HEK293 (cell line): ENCODE measurements at regions not wholly inside any gene's neighbourhood (a gene's known extent, or its start where the extent isn't known, plus 50 kb on each side); places are given as distances from the start of the nearest gene placed in this dataset.

Source experiments
- CTCF ChIP-seq: fragments of 450-650 bp; formaldehyde crosslinking; IDR thresholded peaks from 2 replicates; pipeline ENCODE4 v1.5.1; 2016; ENCODE audit warnings: missing biosample characterization, missing genetic modification characterization
- MEIS1 ChIP-seq: sonication (generic); formaldehyde crosslinking; IDR thresholded peaks from 2 replicates; pipeline ENCODE4 v1.8.1; 2022; ENCODE audit warnings: missing genetic modification reagents, mild to moderate bottlenecking, borderline replicate concordance
- WT1 ChIP-seq: fragments of 450-650 bp; formaldehyde crosslinking; IDR thresholded peaks from 2 replicates; pipeline ENCODE4 v1.5.1; 2016; ENCODE audit warnings: missing biosample characterization, missing genetic modification characterization
- YY1 ChIP-seq: fragments of 450-650 bp; formaldehyde crosslinking; IDR thresholded peaks from 2 replicates; pipeline ENCODE4 v1.5.1; 2018; ENCODE audit warnings: missing biosample characterization, missing genetic modification characterization
- ZBTB48 ChIP-seq: fragments of 450-650 bp; formaldehyde crosslinking; IDR thresholded peaks from 2 replicates; pipeline ENCODE4 v1.5.1; 2016; ENCODE audit warnings: missing biosample characterization, missing genetic modification characterization
- ZNF10 ChIP-seq: fragments of 450-650 bp; formaldehyde crosslinking; IDR thresholded peaks from 2 replicates; pipeline ENCODE4 v1.5.1; 2017; ENCODE audit warnings: missing biosample characterization, missing genetic modification characterization
- ZNF132 ChIP-seq: fragments of 450-650 bp; formaldehyde crosslinking; IDR thresholded peaks from 2 replicates; pipeline ENCODE4 v1.5.1; 2017; ENCODE audit warnings: missing biosample characterization, missing genetic modification characterization, borderline replicate concordance
- ZNF138 ChIP-seq: fragments of 450-650 bp; formaldehyde crosslinking; IDR thresholded peaks from 2 replicates; pipeline ENCODE4 v1.5.1; 2016; ENCODE audit warnings: missing biosample characterization, missing genetic modification characterization, borderline replicate concordance
- ZNF416 ChIP-seq: fragments of 450-650 bp; formaldehyde crosslinking; IDR thresholded peaks from 2 replicates; pipeline ENCODE4 v1.5.1; 2016; ENCODE audit warnings: missing biosample characterization, missing genetic modification characterization
- ZNF555 ChIP-seq: fragments of 450-650 bp; formaldehyde crosslinking; conservative IDR thresholded peaks from 2 replicates; pipeline ENCODE4 v1.5.1; 2017; ENCODE audit warnings: missing biosample characterization, mild to moderate bottlenecking, missing genetic modification characterization, inconsistent platforms
- ZNF664 ChIP-seq: fragments of 450-650 bp; formaldehyde crosslinking; IDR thresholded peaks from 2 replicates; pipeline ENCODE4 v1.5.1; 2016; ENCODE audit warnings: missing biosample characterization, missing genetic modification characterization
- ZSCAN16 ChIP-seq: fragments of 450-650 bp; formaldehyde crosslinking; IDR thresholded peaks from 2 replicates; pipeline ENCODE4 v1.5.1; 2016; ENCODE audit warnings: missing biosample characterization, missing genetic modification characterization
- TF ChIP-seq, protein P1 (sequence below): fragments of 450-650 bp; formaldehyde crosslinking; IDR thresholded peaks from 2 replicates; pipeline ENCODE4 v1.5.1; 2016; ENCODE audit warnings: missing biosample characterization, missing genetic modification characterization

- TF ChIP-seq CTCF (tag by site-specific recombination), result no peak
- no peak for TF ChIP-seq ZNF10 (tag by site-specific recombination)
- TF ChIP-seq ZBTB48 (tag by site-specific recombination), result no peak
- TF ChIP-seq WT1 (tag by site-specific recombination), result no peak
- no peak for TF ChIP-seq ZNF416 (tag by site-specific recombination)
- no peak for TF ChIP-seq ZNF555 (tag by site-specific recombination)
- TF ChIP-seq ZNF138 (tag by site-specific recombination), result no peak
- TF ChIP-seq ZNF664, result no peak
- TF ChIP-seq YY1 (tag by site-specific recombination), result no peak
- no peak for TF ChIP-seq MEIS1 (CRISPR knock-in tag)
- TF ChIP-seq, protein P1, sequence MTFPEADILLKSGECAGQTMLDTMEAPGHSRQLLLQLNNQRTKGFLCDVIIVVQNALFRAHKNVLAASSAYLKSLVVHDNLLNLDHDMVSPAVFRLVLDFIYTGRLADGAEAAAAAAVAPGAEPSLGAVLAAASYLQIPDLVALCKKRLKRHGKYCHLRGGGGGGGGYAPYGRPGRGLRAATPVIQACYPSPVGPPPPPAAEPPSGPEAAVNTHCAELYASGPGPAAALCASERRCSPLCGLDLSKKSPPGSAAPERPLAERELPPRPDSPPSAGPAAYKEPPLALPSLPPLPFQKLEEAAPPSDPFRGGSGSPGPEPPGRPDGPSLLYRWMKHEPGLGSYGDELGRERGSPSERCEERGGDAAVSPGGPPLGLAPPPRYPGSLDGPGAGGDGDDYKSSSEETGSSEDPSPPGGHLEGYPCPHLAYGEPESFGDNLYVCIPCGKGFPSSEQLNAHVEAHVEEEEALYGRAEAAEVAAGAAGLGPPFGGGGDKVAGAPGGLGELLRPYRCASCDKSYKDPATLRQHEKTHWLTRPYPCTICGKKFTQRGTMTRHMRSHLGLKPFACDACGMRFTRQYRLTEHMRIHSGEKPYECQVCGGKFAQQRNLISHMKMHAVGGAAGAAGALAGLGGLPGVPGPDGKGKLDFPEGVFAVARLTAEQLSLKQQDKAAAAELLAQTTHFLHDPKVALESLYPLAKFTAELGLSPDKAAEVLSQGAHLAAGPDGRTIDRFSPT (tag by site-specific recombination), result no peak
- TF ChIP-seq ZSCAN16 (tag by site-specific recombination), result no peak
- TF ChIP-seq ZNF132 (tag by site-specific recombination), result no peak
Observed at GRCh38 chr1:38201431-38201830, 154.8 kb upstream of the POU3F1 start.
